Ovary (tissue), 3 donors: ENCODE measurements at regions not wholly inside any gene's neighbourhood (a gene's known extent, or its start where the extent isn't known, plus 50 kb on each side); places are given as distances from the start of the nearest gene placed in this dataset.

ENCODE experiments used
- POLR2A ChIP-seq: fragments of 450-650 bp; IDR thresholded peaks from one replicate; pipeline ENCODE4 v1.6.1; 2017; ENCODE audit warnings: antibody characterized with exemption, mild to moderate bottlenecking, moderate library complexity
- TF ChIP-seq, protein P1 (sequence below), 3 donors: fragments of 450-650 bp in 2 of 3; fragments of 200-600 bp in 1 of 3; IDR thresholded peaks; one replicate each; pipeline versions ENCODE4 v1.5.1 to v1.8.0; 2016 to 2022; ENCODE audit warnings: antibody characterized with exemption in 3 of 3, mild to moderate bottlenecking in 1 of 3
- donor health status: DM: no; HTN: no; CAD: no.

DNA sequence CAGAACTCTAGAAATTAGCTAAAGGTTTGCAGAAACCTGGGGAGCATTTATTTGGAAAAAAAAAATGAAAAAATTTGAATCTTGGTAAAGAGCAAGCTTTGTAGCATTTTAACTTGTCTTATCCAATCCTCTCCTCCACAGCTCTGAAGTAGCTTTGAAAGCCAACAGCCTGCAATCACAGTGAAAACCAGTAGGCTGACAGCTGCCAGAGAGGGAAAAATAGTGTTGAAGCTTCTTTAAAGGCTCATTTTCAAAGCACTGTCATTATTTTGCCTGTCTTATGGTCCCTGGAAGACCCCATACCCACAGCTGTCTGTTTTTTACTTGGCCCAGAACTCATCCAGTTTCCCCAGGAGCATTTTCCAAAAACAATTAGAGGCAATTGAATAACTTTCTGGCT, 230.8 kb upstream of the EDNRA start:
- no peak for TF ChIP-seq POLR2A
- TF ChIP-seq, protein P1, sequence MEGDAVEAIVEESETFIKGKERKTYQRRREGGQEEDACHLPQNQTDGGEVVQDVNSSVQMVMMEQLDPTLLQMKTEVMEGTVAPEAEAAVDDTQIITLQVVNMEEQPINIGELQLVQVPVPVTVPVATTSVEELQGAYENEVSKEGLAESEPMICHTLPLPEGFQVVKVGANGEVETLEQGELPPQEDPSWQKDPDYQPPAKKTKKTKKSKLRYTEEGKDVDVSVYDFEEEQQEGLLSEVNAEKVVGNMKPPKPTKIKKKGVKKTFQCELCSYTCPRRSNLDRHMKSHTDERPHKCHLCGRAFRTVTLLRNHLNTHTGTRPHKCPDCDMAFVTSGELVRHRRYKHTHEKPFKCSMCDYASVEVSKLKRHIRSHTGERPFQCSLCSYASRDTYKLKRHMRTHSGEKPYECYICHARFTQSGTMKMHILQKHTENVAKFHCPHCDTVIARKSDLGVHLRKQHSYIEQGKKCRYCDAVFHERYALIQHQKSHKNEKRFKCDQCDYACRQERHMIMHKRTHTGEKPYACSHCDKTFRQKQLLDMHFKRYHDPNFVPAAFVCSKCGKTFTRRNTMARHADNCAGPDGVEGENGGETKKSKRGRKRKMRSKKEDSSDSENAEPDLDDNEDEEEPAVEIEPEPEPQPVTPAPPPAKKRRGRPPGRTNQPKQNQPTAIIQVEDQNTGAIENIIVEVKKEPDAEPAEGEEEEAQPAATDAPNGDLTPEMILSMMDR (IDR thresholded peaks at IDR 0.05), result no peak
